ENCODE measurements at regions not wholly inside any gene's neighbourhood (a gene's known extent, or its start where the extent isn't known, plus 50 kb on each side); places are given as distances from the start of the nearest gene placed in this dataset.

GRCh38 chr4:124540014-124540413 lies 172.5 kb downstream of the ANKRD50 start:
- H3K27ac ChIP-seq, result no peak overlapping the region
- no peak for DNase-seq (ENCODE audit: low spot score)
- no peak for TF ChIP-seq CTCF (IDR thresholded peaks at IDR 0.05)
- no peak overlapping the region for H3K4me3 ChIP-seq

- TF ChIP-seq CTCF (IDR thresholded peaks at IDR 0.05), result no peak
- Histone ChIP-seq H3K27ac (no peak overlapping the region), H3K4me3 (no peak overlapping the region)
- no peak for DNase-seq (ENCODE audit: low spot score)
These were observed 170.7 kb downstream of the ANKRD50 start for GRCh38 chr4:124541652-124542420.

DNA sequence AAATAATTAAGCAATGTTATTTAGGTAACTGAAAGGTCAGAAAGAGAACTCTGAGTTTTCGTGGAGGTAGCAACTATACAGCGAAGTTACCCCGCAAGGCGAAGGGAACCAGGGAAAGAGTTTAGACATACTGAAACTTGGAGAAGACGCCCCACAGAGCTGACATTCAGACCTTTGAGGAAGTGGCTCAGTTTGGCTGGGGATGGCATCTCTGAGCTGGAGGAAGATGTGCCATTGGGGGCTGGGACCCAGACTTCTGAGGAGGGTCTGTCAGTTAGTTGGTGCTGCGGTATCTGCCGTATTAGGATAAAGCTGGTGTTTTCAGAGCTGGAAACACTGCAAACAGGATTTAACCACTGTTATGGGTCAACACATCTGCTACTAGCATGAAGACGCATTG lies 156.6 kb downstream of the ANKRD50 start:
- no peak for TF ChIP-seq CTCF (IDR thresholded peaks at IDR 0.05)
- no peak for DNase-seq (ENCODE audit: low spot score)

GRCh38 chr4:124564121-124564520 lies 148.4 kb downstream of the ANKRD50 start:
- DNase-seq (ENCODE audit: low spot score), result no peak
- H3K4me3 ChIP-seq, result no peak overlapping the region
- no peak for TF ChIP-seq CTCF (IDR thresholded peaks at IDR 0.05)
- no peak overlapping the region for H3K27ac ChIP-seq

More for the DNA sequence above, 156.6 kb downstream of the ANKRD50 start:
- Histone ChIP-seq H3K27ac (no peak overlapping the region), H3K4me3 (no peak overlapping the region)

DNA sequence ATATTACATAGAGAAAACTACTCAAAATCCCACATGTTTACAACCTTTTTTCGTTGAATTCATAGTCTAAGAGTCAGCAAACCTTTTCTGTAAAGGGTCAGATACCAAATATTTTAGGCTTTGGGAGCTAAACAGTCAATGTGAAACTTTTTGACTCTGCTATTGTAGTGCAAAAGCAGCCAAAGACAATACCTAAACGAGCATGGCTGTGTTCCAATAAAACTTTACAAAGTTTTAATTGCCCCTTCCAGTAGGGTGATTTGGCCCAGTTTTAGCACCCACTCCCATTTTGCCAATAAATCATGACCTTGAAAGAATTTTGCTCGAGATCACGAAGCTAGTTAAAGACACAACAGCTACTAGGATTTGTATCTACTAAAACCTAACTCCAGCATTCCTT lies 147.2 kb downstream of the ANKRD50 start:
- no peak for DNase-seq (ENCODE audit: low spot score)
- TF ChIP-seq CTCF (IDR thresholded peaks at IDR 0.05), result no peak
- Histone ChIP-seq H3K27ac (no peak overlapping the region), H3K4me3 (no peak overlapping the region)

- Histone ChIP-seq H3K4me3 (no peak overlapping the region), H3K27ac (no peak overlapping the region)
- TF ChIP-seq CTCF (IDR thresholded peaks at IDR 0.05), result no peak
- DNase-seq (ENCODE audit: low spot score), result no peak
These were observed 146.5 kb downstream of the ANKRD50 start for GRCh38 chr4:124566030-124566429.

GRCh38 chr4:124573056-124573455 lies 139.5 kb downstream of the ANKRD50 start:
- DNase-seq (ENCODE audit: low spot score), result no peak
- TF ChIP-seq CTCF (IDR thresholded peaks at IDR 0.05), result no peak
- Histone ChIP-seq H3K27ac (no peak overlapping the region), H3K4me3 (no peak overlapping the region)

All from coronary artery (tissue), 2 donors.